Dedifferentiated amniotic fluid mesenchymal stem cell (primary cell): ENCODE measurements at regions not wholly inside any gene's neighbourhood (a gene's known extent, or its start where the extent isn't known, plus 50 kb on each side); places are given as distances from the start of the nearest gene placed in this dataset.

Source experiments
- DNase-seq: peaks from one replicate; pipeline ENCODE4 v3.0.0-alpha.2; 2016; ENCODE audit errors: extremely low spot score

DNA sequence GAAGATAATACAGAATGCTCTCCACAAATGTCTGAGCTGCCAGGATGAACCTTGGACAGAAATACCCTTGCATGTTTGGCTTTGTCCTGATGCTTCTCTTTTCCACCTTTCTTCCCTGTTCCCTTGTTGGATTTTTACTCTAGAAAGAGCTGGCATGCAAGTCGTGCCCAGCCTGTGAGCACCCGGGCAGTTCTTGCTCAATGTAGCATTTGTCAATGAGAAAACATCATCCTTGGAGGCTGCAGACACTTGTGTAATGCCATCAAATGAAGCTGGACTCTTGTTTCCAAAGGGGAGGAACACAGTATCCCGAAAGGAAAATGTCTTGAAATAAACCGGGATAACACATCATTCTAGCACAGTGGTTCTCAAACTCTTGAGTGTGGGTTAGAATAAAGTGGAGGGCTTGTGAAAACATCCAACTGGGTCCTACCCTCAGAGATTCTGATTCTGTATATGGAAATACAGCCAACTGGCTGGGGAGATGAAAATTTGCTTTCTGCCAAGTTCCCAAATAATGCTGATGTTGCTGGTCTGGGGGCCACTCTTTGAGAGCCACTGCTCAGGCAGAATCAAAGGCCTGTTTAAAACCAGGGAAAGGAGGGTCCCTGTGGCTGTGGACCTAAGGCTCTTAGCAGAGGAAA is 237.2 kb downstream of the SPATA18 start:
- DNase-seq = no peak

DNA sequence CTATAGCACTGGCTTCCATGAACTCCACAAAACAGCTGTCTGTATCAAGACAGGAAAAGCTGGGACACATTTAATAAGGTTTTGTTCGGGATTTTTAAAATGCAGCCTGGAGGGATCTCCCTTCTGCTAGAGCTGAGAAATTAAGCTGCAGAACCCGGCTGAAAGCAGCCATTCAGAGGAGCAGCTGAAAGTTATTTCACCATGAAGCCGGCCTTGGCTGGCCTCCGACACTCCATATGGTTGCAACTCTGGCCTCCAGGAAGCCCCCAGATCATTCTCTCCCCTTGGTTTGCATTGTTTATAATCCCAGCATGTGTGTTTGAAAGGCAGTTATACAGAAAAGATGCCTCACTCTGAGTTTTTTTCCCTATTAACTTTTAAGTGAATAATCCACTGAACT is 239.4 kb downstream of the SPATA18 start:
- no peak for DNase-seq

DNA sequence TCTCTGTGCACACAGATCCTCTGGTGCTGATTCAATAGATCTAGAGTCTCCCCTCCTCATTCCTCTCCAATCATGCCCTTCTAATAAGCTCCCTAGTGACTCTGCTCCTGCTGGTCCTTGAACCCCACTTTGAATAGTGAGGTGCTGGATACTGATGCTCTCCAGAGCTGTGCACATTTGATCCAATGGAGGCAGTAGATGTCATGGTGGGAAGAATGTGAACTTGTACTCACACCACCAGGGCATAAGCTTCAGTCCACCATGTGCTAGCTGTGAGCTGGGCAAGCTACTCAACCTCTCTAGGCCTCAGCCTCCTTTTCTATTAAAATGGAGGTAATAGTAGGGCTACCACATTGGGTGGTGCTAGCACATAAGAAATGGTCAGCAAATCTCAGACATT is 241.1 kb downstream of the SPATA18 start:
- no peak for DNase-seq

DNA sequence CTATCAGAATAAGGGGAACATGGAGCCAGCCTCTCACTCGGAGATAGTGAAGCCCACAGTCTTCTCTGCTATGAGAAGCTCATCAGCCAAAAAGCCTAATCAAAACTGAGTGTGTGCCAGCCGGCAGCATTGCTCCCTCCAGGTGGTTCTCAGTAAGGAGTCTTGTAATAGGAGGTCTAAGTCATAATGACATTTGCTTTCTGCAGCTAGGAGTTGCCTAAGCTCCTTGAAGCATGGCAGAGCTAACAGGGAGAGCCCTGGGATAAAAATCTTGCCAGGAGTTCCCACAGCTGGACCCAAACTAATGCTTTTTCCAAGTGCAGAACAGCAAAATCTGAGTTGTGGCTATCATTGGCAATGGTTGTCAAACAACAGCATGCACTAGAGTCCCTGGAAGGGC is 245.2 kb downstream of the SPATA18 start:
- no peak for DNase-seq

DNA sequence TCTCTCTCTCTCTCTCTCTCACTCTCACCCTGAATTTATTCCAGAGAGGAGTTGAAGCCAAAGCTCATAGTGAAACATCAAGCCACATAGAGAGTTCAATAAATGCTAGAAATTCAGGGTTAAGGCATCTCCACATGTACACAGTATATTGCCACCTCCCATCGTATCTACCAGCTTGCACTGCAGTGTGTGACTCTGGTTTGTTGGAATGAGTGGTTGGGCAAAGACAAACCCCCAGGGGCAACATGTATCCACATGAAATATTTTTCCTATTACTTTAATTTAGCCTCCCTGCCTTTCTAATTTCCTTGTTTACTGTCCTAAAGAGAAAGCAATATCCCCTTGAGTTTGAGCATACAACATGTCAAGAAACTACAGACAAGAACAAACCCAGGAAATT is 247.3 kb downstream of the SPATA18 start:
- no peak for DNase-seq

DNA sequence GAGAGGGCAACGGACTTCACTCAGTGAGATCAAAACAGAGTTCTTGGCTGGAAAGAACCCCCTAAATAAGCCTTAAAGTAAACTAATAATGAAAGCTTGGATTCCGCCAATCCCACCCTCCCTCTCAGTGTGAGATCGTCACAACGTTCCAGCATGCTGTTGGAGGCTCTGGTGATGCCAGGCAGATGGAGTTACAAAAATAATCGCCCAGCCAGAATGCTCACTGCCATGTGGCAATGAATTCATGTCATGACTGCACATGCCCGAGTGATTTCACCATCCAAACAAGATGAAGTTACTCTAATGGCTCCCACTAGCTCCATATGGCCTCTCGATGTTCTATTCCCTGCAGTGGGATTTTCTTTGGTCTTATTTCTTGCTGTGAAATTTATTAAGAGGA is 248.0 kb downstream of the SPATA18 start:
- DNase-seq = no peak

DNA sequence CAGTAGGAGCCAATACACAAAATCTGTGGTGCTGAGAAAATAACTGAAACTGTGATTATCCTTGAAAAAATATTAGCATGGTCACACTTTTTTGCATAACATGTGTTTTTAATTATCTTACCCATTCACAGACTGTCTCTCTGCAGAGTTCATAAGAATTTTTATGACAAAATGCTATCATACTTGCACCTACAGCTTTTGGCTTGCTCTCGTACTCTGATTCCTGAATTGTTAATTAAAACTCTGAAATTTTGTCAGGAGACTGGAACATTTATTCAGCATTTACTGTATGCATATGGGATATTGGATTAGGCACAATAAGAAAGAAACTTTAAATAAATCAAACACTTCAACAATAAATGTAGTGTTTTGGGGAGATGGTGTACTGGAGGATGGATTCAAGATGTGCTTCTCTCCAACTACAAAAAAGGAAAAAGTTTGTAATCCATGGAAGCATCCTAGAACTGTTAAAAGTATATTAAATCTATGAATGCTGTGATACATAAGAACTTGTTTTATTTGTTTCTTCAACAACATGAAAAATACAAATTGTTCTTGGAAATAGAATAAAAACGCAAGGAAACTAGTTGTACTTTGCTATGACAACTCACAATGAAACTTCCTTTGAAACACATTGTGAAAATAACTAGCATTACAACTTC is 260.5 kb downstream of the SPATA18 start:
- no peak for DNase-seq

DNA sequence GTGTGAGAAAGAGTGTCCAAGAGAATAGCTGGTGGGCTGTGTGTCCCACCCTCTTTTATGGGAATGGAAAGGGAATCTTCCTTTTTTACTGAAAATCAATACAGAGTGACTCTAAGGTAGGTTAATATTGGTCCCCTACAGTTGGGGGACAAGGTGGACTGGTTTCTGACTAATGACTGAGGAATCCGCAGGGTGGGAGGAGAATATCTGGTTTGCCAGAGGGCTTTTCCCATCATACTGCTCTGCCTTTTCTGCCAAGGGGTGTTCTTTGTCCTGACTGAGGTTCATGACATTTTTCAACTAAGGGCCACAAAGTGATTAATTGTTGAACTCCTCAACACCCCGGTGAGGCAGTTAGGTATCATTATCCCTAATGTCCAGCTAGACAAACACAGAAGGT is 261.6 kb downstream of the SPATA18 start:
- DNase-seq = no peak

DNA sequence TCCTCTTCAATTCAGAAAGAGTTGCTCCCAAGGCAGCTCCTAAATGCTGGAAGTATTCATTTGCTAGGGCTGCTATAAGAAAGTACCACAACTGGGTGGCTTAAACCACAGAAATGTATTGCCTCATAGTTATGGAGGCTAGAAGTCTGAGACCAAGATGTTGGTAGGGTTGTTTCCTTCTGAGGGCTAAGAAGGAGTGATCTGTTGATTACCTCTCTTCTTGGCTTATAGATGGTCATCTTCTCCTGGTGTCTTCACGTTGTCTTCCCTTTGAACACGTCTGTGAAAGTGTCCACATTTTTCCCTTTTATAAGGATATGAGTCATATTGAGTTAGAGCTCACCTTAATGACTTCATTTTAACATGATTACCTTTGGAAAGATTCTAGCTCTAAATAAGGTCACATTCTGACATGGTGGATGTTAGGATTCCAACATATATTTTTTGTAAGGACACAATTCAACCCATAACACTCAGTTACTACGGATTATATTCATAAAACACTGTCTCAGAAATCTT is 266.3 kb downstream of the SPATA18 start:
- DNase-seq = no peak

DNA sequence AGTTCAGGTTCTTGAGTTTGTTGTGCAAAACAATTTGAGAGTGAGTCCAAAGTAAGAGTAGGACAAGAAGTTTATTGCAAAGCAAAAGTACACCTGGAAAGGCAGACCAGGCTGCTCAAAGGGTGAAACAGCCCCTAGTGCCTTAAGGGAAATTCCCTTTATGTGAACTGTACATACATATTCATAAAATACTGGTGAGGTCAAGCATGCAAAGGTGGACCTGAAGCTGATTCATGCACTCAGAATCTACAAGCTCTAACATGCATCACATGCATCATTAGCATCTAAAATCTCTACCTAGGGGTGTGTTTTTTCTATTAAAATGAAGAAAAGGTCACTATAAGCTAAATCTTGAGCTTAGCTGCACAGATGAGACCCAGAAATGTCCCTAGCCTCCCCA is 266.9 kb downstream of the SPATA18 start:
- DNase-seq = no peak

DNA sequence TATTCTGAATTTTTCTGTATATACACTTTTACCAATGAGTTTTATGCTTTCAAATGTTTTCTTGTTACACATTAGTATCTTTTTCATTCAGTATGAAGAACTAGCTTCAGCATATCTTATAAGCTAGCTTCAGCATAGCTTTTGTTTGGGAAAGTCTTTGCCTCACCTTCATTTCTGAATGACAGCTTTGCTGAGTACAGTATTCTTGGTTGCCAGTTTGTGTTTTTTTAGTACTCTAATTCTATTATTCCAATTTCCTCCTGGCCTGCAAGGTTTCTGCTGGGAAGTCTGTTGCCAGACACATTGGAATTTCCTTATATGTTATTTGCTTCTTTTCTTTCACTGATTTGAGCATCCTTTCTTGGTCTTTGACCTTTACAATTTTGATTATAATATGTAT is 278.8 kb downstream of the SPATA18 start:
- DNase-seq = no peak

DNA sequence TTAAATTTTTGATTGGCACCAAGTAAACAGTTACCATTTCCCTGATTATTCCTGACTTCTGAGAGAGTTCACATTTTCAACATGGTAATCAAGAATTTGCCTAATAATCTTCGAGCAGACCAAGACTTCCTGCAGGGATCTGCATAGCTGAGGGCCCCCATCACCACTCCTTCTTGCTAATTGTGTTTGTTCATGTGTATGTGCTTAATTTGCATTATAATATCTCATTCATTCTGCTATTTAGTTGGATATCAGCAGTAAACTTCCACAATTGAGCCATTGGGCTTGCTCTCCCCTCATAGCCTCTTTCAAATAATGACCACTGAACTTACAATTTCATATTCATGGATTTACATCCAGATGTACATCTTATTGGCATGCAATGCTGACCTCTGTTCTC is 292.5 kb downstream of the SPATA18 start:
- DNase-seq = no peak

DNA sequence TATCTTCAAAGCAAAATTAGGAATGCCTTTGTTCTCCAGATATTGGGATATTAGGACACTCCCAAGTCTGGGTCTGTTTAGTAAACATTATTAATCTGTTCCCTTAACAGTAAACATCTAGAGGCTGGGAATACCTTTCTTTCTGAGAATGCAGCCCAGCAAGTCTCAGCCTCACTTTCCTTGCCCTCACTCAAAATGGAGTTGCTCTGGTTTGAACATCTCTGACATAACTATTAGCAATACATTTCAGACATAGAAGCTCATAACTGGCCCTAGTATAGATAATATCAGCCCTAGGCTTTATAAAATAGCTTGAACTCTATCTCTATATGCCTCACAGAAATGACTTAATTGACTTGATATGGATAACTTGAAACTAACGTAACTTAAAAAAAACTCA is 299.8 kb downstream of the SPATA18 start:
- no peak for DNase-seq

DNA sequence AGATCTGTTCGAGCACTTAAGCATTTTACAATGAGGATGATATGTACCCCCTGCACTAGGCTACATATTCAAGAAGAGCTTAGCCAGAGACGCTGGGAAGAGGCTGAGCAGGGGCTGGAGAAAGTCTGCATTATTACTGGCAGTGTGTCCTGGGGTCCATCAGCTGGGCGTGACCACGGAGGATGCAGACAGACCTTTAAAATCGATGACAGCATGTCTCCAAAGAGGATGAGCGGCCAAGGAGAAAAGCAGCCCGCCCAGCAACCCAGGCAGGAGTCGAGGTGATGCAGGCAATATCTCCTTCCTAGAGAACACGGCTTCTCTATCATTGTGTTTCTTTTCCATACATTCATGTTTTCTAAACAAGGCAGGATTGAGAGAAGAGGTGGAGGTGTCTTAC is 300.7 kb downstream of the USP46 start:
- DNase-seq = no peak

DNA sequence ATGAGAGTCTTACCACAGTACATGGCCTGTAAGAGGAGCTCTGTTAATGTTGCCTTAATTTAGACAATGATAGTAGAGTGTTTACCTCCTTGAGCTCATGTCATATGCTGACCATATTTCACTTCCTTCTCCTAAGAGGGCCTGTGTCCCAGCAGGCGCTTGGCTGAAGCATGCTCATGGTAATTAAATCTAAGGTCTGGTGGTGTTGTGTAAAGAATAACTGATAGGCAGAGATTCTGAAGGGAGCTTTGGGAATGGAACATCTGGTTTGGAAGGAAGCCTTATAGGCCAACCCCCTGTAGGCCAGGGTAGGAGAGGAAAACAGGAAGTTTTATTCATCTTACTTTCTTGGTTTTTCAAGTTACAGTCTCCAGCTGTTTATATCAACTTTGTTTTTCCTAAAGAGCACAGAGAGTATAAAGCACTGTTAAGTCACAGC is 300.2 kb downstream of the USP46 start:
- no peak for DNase-seq

DNA sequence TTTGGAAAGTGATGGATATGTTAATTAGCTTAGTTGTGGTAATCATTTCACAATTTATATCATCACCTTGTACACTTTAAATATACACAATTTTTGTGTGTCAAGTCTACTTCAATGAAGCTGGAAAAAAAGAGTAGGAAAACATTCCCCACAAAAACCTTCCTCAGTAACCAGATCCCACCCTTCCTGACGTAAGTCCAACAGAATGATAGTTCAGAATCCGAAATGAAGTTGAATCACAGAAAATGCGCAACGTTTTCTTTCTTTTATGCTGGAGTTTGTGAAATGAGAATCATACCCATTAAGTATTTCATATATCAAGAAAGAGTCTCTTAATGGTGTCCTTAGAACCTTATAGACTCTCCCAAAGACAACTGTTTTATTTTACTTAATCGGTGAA is 292.9 kb downstream of the USP46 start:
- DNase-seq = no peak

DNA sequence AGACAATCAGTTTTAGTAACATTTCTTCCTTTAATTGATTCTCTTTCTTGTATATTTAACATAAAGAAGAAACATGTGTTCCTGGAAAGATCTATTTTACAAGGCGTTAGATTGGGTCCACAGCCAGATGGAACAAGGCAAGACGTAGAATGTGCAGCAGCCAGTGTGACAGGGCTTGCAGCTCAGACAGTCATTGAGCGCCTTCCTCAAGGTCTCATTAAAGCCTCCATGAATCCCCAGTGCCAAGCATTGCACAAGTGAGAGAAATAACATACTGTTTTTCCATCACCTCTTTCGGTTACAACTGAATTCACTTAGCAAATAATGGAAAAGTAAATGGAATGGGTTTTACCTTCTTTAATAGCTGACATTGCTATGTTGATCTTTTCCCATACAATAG is 292.5 kb downstream of the USP46 start:
- DNase-seq = no peak

DNA sequence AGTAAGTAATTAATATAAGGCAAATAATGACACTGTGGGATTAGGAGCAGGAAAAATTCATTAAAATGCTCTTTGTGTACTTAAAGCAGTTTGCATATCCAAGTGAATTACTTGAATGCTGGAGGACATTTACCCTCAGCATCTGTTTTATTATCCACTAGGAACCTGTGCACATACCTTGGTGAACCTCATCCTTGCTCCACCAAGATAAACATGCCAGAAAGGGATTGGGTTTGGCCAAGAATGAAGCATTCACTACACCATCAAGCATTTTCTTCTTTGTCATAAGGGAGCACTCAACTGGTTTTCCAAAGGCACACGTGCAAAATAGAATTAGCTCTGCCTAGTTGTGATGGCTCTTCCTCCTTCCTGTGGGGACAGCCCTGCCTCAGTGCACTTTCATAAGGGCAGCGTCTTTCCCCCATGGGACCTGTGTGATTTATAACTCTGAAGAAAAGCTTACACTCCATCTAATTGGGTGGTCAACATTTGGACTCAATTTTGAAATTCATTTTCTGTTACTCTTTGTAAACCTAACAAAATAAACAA is 291.7 kb downstream of the USP46 start:
- no peak for DNase-seq

DNA sequence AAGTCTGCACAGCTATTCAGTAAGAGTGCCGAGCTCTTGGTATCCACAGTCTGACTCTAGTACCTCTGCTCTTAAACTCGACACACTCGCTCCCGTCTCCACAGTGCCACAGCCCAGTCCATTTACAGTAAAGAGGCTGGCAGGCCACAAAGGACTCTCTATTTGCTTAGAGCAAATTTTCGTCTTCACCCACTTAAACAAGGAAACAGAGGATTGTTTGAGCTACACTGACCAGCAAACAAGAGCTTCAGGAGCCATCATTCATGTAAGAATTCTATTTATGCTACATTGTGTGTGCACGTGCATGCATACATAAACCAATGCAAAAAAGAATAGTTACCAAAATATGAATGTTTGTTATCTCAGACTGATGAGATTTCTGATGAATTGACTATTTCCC is 290.2 kb downstream of the USP46 start:
- no peak for DNase-seq

DNA sequence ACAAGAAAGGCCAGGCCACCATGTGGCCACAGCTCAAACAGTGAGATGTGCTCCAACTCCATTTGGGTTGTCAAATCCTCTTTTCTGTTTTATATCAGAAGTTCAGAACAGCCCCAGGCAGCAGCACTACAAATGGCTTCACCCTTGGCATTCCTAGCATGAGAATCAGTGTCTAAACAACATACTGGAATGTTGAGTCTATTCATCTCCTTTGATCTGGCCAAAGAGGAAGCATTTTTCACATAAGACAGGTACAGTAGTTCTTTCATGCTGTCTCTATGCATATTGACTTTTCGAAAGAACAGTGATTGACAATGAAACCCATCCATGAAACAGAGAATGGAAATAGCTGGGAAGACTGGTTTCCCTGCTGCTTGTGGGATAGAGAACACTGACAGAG is 289.5 kb downstream of the USP46 start:
- DNase-seq = no peak

DNA sequence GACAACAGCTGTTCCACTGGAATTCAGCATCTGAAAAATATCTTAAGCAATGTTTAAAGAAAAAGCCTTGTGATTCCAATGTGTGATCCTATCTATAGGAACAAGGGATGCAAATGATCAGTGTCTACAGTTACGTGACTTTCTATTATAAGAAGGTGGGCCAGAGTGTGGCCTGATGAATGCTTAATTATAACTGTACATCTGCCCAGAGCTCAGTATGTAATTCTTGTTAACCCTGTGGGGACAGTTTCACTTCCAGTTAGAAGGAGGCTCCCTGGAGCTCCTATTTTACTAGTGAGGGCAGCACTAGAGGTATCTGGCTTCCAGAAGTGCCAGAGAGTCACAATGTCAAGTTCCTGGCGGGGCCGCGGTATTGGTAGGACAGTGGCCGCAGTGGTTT is 288.5 kb downstream of the USP46 start:
- no peak for DNase-seq

DNA sequence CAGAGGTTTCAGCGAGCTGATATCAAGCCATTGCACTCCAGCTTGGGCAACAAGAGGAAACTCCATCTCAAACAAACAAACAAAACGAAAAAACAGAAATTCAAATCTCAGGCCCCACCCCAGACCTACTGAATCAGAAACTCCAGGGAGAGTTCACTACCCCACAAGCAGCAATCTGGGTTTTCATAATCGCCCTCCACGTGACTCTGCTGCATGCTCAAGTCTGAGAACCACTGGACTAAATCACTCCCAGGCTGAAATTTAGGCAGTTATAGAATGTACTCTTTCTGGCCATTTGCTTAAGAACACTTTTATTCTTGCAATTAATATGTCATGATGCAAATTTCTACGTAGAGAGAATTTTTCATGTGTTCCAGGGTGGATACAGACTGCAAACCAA is 287.3 kb downstream of the USP46 start:
- DNase-seq = no peak

DNA sequence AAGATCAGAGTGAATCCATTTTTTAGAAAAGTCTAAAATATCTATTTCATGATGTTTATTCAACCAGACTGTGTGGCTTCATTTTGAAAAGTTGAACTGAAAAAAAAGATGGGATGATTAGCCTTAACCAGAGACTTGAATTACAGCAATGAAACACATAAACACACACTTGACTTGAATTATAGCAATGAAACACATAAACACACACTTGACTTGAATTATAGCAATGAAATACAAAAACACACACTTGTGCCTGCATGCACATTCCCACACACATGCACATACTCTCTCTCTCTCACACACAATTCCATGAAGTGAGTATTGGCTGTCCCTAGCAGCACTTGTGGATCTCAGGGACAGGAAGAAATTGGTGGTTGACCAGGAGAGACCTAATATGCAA is 286.8 kb downstream of the USP46 start:
- no peak for DNase-seq
